Stimulated activated naive CD8-positive, alpha-beta T cell treated with anti-CD3 and anti-CD28 coated beads, Interleukin-15, Interleukin-2, amounts not matched to agents 100 ng/mL and 50 ng/mL, for 24 hours (primary cell): ENCODE measurements at regions not wholly inside any gene's neighbourhood (a gene's known extent, or its start where the extent isn't known, plus 50 kb on each side); places are given as distances from the start of the nearest gene placed in this dataset.

ENCODE experiments used
- H3K27ac Mint-ChIP-seq: one replicate; pipeline ENCODE4 v1.8.0; 2021; ENCODE audit warnings: mild to moderate bottlenecking, mixed read lengths
- H3K27me3 Mint-ChIP-seq: one replicate; pipeline ENCODE4 v1.8.0; 2021; ENCODE audit warnings: mixed read lengths
- H3K36me3 Mint-ChIP-seq: one replicate; pipeline ENCODE4 v1.8.0; 2021; ENCODE audit warnings: low read depth, mixed read lengths
- H3K4me1 Mint-ChIP-seq: one replicate; pipeline ENCODE4 v1.8.0; 2021; ENCODE audit warnings: low read depth, mixed read lengths
- H3K4me3 Mint-ChIP-seq: one replicate; pipeline ENCODE4 v1.8.0; 2021; ENCODE audit warnings: mild to moderate bottlenecking, mixed read lengths
- H3K9me3 Mint-ChIP-seq: one replicate; pipeline ENCODE4 v1.8.0; 2021; ENCODE audit warnings: mixed read lengths

GRCh38 chr13:34035178-34035577 lies 217.2 kb downstream of the RFC3 start:
- Mint-ChIP-seq H3K27me3 (no peaks in the 10 kb centered on the region), H3K4me3 (no peak overlapping the region), H3K9me3 (peaks cover 3% of the 10 kb centered on the region), H3K4me1 (no peaks in the 10 kb centered on the region), H3K36me3 (no peaks in the 10 kb centered on the region), H3K27ac (no peak overlapping the region)

GRCh38 chr13:34035676-34036325 lies 217.9 kb downstream of the RFC3 start:
- Mint-ChIP-seq H3K4me1 (no peaks in the 10 kb centered on the region), H3K9me3 (peaks cover 3% of the 10 kb centered on the region), H3K27me3 (no peaks in the 10 kb centered on the region), H3K4me3 (no peak overlapping the region), H3K27ac (no peak overlapping the region), H3K36me3 (no peaks in the 10 kb centered on the region)

GRCh38 chr13:34037636-34038540 lies 219.9 kb downstream of the RFC3 start:
- H3K4me1 Mint-ChIP-seq: no peaks in the 10 kb centered on the region
- no peaks in the 10 kb centered on the region for H3K27me3 Mint-ChIP-seq
- H3K9me3 Mint-ChIP-seq: peaks cover 3% of the 10 kb centered on the region
- H3K27ac Mint-ChIP-seq: no peak overlapping the region
- H3K4me3 Mint-ChIP-seq: no peak overlapping the region
- H3K36me3 Mint-ChIP-seq: no peaks in the 10 kb centered on the region

DNA sequence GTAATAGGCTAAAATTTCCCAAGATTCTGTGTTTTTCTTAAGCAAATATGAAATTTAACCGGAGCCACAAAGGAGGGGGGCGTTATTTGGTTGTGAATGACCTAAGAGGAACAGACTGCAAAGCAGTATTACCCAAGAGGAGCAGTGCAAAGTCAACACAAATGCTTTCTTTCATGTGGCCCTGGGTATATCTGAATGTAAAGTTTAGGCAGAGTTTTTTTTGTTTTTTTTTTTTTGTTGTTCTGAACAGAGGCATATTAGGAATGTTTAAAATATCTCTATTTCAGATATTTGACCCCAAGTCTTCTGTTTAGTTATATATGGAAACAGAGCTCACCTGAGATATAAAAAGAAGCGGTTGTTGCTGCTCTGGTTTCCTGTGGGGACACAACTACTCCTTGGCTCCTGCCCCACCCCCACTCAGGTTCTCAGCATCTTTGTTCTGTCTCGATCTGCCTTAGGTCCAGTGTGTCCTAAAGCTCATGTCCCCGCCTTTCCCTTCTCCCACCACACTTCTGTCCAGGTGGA lies 220.7 kb downstream of the RFC3 start:
- no peaks in the 10 kb centered on the region for H3K36me3 Mint-ChIP-seq
- H3K4me3 Mint-ChIP-seq: no peak overlapping the region
- peaks cover 3% of the 10 kb centered on the region for H3K9me3 Mint-ChIP-seq
- no peak overlapping the region for H3K27ac Mint-ChIP-seq
- H3K27me3 Mint-ChIP-seq: no peaks in the 10 kb centered on the region
- H3K4me1 Mint-ChIP-seq: no peaks in the 10 kb centered on the region

DNA sequence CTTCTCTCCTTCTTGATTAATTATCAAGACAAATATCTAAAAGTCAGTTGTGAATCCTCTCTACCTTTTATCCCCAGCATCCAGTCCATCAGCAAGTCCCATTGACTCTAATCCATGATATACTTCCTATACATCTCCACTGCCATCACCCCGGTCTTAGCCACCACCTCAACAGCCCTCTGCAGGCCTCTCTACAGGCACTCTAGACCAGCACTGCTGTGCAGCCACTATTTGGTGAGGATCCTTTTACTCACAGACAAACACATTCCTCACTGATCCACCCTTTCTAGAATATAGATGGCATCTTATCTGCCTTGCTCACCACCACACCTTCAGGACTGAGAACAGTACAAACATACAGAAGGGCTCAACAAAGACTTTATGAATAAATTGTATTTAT lies 221.7 kb downstream of the RFC3 start:
- Mint-ChIP-seq H3K4me3 (no peak overlapping the region), H3K27ac (no peak overlapping the region), H3K9me3 (peaks cover 3% of the 10 kb centered on the region), H3K27me3 (no peaks in the 10 kb centered on the region), H3K36me3 (no peaks in the 10 kb centered on the region), H3K4me1 (no peaks in the 10 kb centered on the region)

DNA sequence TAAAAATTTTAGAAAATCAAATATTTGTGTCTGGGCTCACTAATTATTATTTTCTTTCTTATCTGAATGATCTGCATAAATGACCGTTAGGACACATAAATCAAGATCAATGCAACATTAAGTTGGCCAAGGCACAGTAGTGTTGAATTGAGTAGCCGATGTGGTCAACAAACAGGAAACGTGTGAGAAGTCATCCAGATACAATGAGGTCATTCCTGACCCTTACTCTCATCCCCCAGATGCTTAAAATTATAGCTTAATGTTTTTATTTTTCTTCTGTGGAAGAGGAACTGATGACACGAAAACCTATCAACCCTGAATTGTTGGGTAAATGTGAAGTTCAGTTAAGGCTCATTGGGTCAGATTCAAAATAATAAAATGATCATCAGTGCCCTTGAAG lies 222.9 kb downstream of the RFC3 start:
- no peak overlapping the region for H3K27ac Mint-ChIP-seq
- H3K27me3 Mint-ChIP-seq: no peaks in the 10 kb centered on the region
- H3K4me3 Mint-ChIP-seq: no peak overlapping the region
- no peaks in the 10 kb centered on the region for H3K36me3 Mint-ChIP-seq
- H3K4me1 Mint-ChIP-seq: no peaks in the 10 kb centered on the region
- H3K9me3 Mint-ChIP-seq: peaks cover 3% of the 10 kb centered on the region

DNA sequence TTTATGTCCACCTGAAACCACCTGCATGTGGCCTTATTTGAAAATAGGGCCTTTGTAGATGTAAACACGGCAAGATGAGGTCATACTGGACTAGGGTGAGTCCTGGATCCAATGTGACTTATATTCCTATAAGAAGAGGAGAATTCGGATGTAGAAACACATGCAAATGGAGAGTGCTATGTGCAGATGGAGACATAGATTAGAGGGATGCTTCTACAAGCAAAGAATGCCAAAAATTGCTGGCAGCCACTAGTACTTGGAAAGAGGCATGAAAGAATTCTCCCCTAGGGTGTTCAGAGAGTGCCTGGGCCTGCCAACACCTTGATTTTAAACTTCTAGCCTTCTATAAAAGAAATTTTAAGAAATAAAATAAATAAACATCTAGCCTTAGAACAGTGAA lies 226.1 kb downstream of the RFC3 start:
- Mint-ChIP-seq H3K27me3 (no peaks in the 10 kb centered on the region), H3K9me3 (no peaks in the 10 kb centered on the region), H3K27ac (no peak overlapping the region)

DNA sequence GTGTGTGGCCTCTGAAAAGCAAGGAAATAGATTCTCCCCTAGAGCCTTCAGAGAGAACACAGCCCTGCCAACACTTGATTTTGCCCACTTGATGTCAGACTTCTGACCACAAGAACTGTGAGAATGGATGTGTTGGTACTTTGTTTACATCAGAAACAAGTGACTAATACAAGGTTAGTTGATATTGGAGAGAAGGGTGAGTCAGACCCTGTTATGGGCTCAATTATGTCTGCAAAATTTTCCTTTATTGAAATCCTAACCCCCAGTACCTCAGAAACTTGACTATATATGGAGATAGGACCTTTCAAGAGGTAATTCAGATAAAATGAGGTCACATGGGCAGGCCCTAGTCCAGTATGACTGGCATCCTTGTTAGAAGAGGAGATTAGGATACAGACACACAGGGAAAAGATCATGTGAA lies 226.7 kb downstream of the RFC3 start:
- no peaks in the 10 kb centered on the region for H3K27me3 Mint-ChIP-seq
- no peaks in the 10 kb centered on the region for H3K36me3 Mint-ChIP-seq
- no peaks in the 10 kb centered on the region for H3K4me1 Mint-ChIP-seq
- H3K4me3 Mint-ChIP-seq: no peak overlapping the region
- H3K9me3 Mint-ChIP-seq: no peaks in the 10 kb centered on the region
- no peak overlapping the region for H3K27ac Mint-ChIP-seq

More for the DNA sequence above, 226.1 kb downstream of the RFC3 start:
- no peaks in the 10 kb centered on the region for H3K36me3 Mint-ChIP-seq
- no peaks in the 10 kb centered on the region for H3K4me1 Mint-ChIP-seq
- no peak overlapping the region for H3K4me3 Mint-ChIP-seq

- Mint-ChIP-seq H3K36me3 (no peaks in the 10 kb centered on the region), H3K27me3 (no peaks in the 10 kb centered on the region), H3K9me3 (peaks cover 4% of the 10 kb centered on the region), H3K4me3 (no peak overlapping the region), H3K4me1 (no peaks in the 10 kb centered on the region), H3K27ac (no peak overlapping the region)
These were observed 228.5 kb downstream of the RFC3 start for GRCh38 chr13:34046457-34046856.

DNA sequence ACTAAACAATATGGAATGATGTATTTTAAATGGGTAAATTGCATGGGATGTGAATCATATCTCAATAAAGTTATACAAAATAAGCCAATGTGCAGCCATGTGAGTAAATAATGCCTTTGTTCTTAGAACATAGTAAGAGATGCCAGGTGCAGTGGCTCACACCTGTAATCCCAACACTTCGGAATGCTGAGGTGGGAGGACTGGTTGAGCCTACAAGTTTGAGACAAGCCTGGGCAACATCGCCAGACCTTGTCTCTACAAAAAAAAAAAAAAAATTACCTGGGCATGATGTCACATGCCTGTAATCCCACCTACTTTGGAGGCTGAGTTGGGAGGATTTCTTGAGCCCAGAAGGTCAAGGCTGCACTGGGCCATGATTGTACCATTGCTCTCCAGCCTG lies 230.7 kb downstream of the RFC3 start:
- Mint-ChIP-seq H3K27me3 (no peaks in the 10 kb centered on the region), H3K9me3 (peaks cover 4% of the 10 kb centered on the region), H3K4me3 (no peak overlapping the region), H3K4me1 (no peaks in the 10 kb centered on the region), H3K36me3 (no peaks in the 10 kb centered on the region), H3K27ac (no peak overlapping the region)

DNA sequence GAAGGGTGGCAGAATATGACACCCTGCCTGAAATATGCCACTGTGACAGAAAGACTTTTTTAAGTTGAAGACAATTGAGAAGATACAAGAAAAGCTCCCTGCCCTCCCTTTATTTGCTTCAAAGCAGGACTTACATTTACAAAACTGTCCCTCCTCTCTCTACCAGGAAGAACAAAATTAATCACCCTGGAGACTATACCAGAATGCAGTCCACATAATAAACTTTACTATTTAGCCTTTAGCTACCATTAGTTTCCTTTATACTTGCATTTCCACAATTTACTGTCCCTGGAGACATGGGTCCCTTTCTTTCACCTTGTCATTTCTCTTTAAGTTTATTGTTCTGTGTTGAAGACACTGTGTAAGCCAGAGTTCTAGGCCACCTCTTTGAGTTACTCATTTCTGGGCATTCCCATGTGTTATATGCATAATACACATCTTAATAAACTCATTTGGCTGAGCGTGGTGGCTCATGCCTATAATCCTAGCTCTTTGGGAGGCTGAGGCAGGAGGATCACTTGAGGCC lies 238.8 kb downstream of the RFC3 start:
- Mint-ChIP-seq H3K27ac (no peak overlapping the region), H3K9me3 (no peaks in the 10 kb centered on the region), H3K27me3 (no peaks in the 10 kb centered on the region), H3K4me1 (no peaks in the 10 kb centered on the region), H3K36me3 (no peaks in the 10 kb centered on the region), H3K4me3 (no peak overlapping the region)

GRCh38 chr13:34064456-34065205 lies 246.7 kb downstream of the RFC3 start:
- Mint-ChIP-seq H3K27me3 (no peaks in the 10 kb centered on the region), H3K4me3 (no peak overlapping the region), H3K9me3 (no peaks in the 10 kb centered on the region), H3K27ac (no peak overlapping the region), H3K4me1 (no peaks in the 10 kb centered on the region), H3K36me3 (no peaks in the 10 kb centered on the region)

DNA sequence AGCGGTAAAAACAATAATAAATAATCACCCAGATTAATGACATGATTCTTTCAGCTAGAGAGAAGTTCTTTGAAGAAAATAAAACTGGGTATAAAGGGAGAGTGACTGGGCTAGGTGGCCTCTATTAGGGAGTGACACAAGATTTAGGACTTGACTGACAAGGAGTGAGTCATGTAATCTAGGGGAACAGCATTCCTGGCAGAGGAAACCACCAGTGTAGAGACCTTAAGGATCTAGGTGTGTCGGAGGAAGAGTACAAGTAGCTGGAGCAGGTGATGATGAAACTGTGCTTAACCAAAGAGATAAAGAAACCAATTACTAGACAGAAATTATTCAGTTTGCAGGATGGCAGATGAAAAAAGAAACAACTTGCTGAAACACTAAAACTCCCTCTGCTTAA lies 248.0 kb downstream of the RFC3 start:
- H3K36me3 Mint-ChIP-seq: no peaks in the 10 kb centered on the region
- H3K9me3 Mint-ChIP-seq: peaks cover under 1% of the 10 kb centered on the region
- no peaks in the 10 kb centered on the region for H3K4me1 Mint-ChIP-seq
- no peak overlapping the region for H3K27ac Mint-ChIP-seq
- H3K27me3 Mint-ChIP-seq: no peaks in the 10 kb centered on the region
- no peak overlapping the region for H3K4me3 Mint-ChIP-seq

- peaks cover 4% of the 10 kb centered on the region for H3K9me3 Mint-ChIP-seq
- no peak overlapping the region for H3K4me3 Mint-ChIP-seq
- no peaks in the 10 kb centered on the region for H3K4me1 Mint-ChIP-seq
- no peaks in the 10 kb centered on the region for H3K27me3 Mint-ChIP-seq
- no peak overlapping the region for H3K27ac Mint-ChIP-seq
- H3K36me3 Mint-ChIP-seq: no peaks in the 10 kb centered on the region
These were observed 248.4 kb downstream of the RFC3 start for GRCh38 chr13:34066344-34066743.

- Mint-ChIP-seq H3K4me3 (no peak overlapping the region), H3K36me3 (no peaks in the 10 kb centered on the region), H3K4me1 (no peaks in the 10 kb centered on the region), H3K27ac (no peak overlapping the region), H3K9me3 (peaks cover 4% of the 10 kb centered on the region), H3K27me3 (no peaks in the 10 kb centered on the region)
These were observed 252.1 kb downstream of the RFC3 start for GRCh38 chr13:34070006-34070405.
